Peyer's patch (tissue), 4 donors: ENCODE measurements at regions not wholly inside any gene's neighbourhood (a gene's known extent, or its start where the extent isn't known, plus 50 kb on each side); places are given as distances from the start of the nearest gene placed in this dataset.
"Not testable (repeated sequence)": the region's sequence is repeated elsewhere in the genome, so short reads cannot be mapped to it uniquely, and the experiment has no call there.

Experiments
- DNase-seq, 3 donors: peaks; one replicate each; pipeline ENCODE4 v3.0.0-alpha.2; 2017 to 2019
- H3K27ac ChIP-seq, 4 donors: fragments of 200-600 bp; sonication (generic); one replicate each; pipeline ENCODE4 v1.5.1; 2016 to 2019
- H3K27me3 ChIP-seq, 2 donors: fragments of 200-600 bp; sonication (generic); one replicate each; pipeline ENCODE4 v1.5.1; 2019
- H3K36me3 ChIP-seq, 3 donors: fragments of 200-600 bp; sonication (generic); one replicate each; pipeline ENCODE4 v1.5.1; 2016 to 2019
- H3K4me1 ChIP-seq, 4 donors: fragments of 200-600 bp; sonication (generic); one replicate each; pipeline ENCODE4 v1.5.1; 2016 to 2019
- H3K4me3 ChIP-seq, 4 donors: fragments of 200-600 bp; sonication (generic); 1 replicate in 3 of 4; 2 replicates in 1 of 4; pipeline ENCODE4 v1.5.1; 2016 to 2019; ENCODE audit warnings: mild to moderate bottlenecking in 1 of 4
- H3K9me3 ChIP-seq, 4 donors: fragments of 200-600 bp; sonication (generic); one replicate each; pipeline ENCODE4 v1.5.1; 2016 to 2019; ENCODE audit warnings: mild to moderate bottlenecking in 1 of 4
- POLR2A ChIP-seq, 2 donors: fragments of 450-650 bp; IDR thresholded peaks; one replicate each; pipeline ENCODE4 v1.5.1; 2017; ENCODE audit warnings: antibody characterized with exemption in 2 of 2, mild to moderate bottlenecking in 2 of 2, moderate library complexity in 2 of 2
- TF ChIP-seq, protein P1 (sequence below), 6 experiments: fragments of 450-650 bp in 4 of 6; fragments of 200-600 bp in 2 of 6; sonication (generic) in 1 of 6; IDR thresholded peaks; one replicate each; pipeline ENCODE4 v1.5.1; 2017 to 2019; ENCODE audit warnings: antibody characterized with exemption in 6 of 6, mild to moderate bottlenecking in 3 of 6, moderate library complexity in 1 of 6

DNA sequence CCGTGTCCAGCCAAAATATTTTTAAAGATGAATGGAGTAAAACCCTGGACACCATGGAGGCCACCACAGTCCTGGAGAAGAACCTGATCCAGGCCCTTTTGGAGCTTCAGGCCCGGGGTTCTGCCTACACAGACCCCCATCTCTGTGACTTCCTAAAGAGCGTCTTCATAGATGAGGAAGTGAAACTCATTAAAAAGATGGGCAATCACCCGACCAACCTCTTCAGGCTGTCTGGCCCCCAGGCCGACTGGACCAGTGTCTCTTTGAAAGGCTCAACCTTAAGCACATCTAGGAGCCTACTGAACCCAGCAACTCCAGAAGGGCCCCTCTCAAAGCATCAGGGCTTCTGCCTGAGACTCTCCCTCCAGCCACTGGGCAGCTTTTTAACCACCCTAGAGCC is 107.9 kb upstream of the FAM174B start:
- H3K9me3 ChIP-seq: no peaks in the 10 kb centered on the region
- H3K27ac ChIP-seq: no peak overlapping the region
- no peaks in the 10 kb centered on the region for H3K27me3 ChIP-seq
- no peaks in the 10 kb centered on the region for H3K4me1 ChIP-seq
- DNase-seq: no peak
- no peaks in the 10 kb centered on the region for H3K36me3 ChIP-seq
- no peak overlapping the region for H3K4me3 ChIP-seq
- TF ChIP-seq, protein P1, sequence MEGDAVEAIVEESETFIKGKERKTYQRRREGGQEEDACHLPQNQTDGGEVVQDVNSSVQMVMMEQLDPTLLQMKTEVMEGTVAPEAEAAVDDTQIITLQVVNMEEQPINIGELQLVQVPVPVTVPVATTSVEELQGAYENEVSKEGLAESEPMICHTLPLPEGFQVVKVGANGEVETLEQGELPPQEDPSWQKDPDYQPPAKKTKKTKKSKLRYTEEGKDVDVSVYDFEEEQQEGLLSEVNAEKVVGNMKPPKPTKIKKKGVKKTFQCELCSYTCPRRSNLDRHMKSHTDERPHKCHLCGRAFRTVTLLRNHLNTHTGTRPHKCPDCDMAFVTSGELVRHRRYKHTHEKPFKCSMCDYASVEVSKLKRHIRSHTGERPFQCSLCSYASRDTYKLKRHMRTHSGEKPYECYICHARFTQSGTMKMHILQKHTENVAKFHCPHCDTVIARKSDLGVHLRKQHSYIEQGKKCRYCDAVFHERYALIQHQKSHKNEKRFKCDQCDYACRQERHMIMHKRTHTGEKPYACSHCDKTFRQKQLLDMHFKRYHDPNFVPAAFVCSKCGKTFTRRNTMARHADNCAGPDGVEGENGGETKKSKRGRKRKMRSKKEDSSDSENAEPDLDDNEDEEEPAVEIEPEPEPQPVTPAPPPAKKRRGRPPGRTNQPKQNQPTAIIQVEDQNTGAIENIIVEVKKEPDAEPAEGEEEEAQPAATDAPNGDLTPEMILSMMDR (IDR thresholded peaks at IDR 0.05): no peak
- TF ChIP-seq POLR2A (IDR thresholded peaks at IDR 0.05): no peak

DNA sequence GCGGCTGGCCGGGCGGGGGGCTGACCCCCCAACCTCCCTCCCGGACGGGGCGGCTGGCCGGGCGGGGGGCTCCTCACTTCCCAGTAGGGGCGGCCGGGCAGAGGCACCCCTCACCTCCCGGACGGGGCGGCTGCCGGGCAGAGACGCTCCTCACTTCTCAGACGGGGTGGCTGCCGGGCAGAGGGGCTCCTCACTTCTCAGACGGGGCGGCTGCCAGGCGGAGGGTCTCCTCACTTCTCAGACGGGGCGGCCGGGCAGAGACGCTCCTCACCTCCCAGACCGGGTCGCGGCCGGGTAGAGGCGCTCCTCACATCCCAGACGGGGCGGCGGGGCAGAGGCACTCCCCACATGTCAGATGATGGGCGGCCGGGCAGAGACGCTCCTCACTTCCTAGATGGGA is 112.6 kb upstream of the FAM174B start:
- H3K27me3 ChIP-seq, H3K4me3 ChIP-seq, H3K9me3 ChIP-seq, H3K27ac ChIP-seq, DNase-seq, H3K36me3 ChIP-seq, H3K4me1 ChIP-seq: not testable (repeated sequence)

DNA sequence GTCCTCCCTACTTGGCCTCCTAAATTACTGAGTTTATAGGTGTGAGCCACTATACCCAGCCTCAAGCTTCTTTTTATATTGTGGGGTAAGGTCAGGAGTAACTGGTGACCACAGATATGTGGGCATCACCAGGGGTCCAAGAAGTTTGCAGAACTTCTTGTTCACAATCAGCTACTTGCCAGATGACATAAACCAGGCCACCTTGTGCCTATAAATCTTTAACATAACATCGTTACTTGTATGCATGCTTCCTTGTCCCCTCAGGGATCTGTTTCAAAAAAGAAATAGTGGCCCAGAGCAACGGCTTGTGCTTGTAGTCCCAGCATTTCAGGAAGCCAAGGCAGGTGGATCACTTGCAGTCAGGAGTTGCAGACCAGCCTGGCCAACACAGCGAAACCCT is 115.1 kb upstream of the FAM174B start:
- no peaks in the 10 kb centered on the region for H3K4me1 ChIP-seq
- TF ChIP-seq, protein P1 (IDR thresholded peaks at IDR 0.05): no peak
- no peak for TF ChIP-seq POLR2A (IDR thresholded peaks at IDR 0.05)

DNA sequence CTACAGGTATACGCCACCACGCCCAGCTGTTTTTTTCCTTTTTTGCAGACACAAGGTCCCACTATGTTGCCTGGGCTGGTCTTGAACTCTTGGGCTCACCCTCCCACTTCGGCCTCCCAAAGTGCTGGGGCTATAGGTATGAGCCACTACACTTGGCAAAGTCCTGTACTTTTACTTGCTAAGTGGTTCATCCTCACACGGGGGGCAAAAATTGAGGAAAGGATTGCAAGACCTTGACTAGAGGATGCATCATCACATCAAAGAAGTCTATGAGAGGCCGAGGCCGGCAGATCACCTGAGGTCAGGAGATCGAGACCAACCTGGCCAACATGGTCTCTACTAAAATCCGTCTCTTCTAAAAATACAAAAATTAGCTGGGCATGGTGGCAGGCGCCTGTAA is 116.5 kb upstream of the FAM174B start:
- Histone ChIP-seq H3K36me3 (no peaks in the 10 kb centered on the region), H3K27me3 (no peaks in the 10 kb centered on the region), H3K27ac (no peak overlapping the region), H3K9me3 (no peaks in the 10 kb centered on the region), H3K4me1 (no peaks in the 10 kb centered on the region), H3K4me3 (no peak overlapping the region)
- TF ChIP-seq, protein P1 (IDR thresholded peaks at IDR 0.05): no peak
- no peak for TF ChIP-seq POLR2A (IDR thresholded peaks at IDR 0.05)
- no peak for DNase-seq

More for the DNA sequence above, 115.1 kb upstream of the FAM174B start:
- no peaks in the 10 kb centered on the region for H3K9me3 ChIP-seq
- no peaks in the 10 kb centered on the region for H3K36me3 ChIP-seq
- DNase-seq: no peak
- no peaks in the 10 kb centered on the region for H3K27me3 ChIP-seq
- H3K27ac ChIP-seq: no peak overlapping the region
- no peak overlapping the region for H3K4me3 ChIP-seq

DNA sequence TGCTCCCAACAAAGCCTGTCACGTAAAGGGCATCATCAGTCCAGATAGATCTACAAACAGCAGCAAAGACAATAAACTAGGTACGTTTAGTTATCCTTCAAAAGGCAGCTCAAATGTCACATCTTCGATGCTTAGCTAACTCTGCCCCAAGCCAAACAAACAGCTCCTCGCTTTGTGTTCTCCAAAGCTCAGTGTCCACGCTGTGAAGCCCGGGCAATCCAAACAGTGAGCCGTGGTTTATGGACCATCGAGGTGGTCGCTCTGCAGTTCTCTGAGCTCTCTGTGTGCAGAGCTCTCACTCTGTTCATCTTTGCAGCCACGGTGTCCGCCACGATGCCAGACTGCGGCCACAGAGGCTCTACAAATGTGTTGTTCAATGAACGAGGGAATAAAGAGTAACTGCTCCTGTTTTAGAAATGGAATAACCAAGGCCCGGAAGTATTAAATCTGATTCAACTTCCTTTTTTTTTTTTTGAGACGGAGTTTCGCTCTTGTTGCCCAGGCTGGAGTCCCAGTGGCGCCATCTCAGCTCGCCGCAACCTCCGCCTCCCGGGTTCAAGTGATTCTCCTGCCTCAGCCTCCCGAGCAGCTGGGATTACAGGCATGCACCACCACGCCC is 117.2 kb upstream of the FAM174B start:
- Histone ChIP-seq H3K4me1 (no peaks in the 10 kb centered on the region), H3K27ac (no peak overlapping the region), H3K36me3 (no peaks in the 10 kb centered on the region), H3K4me3 (no peak overlapping the region), H3K9me3 (no peaks in the 10 kb centered on the region), H3K27me3 (no peaks in the 10 kb centered on the region)
- TF ChIP-seq, protein P1 (IDR thresholded peaks at IDR 0.05): no peak
- TF ChIP-seq POLR2A (IDR thresholded peaks at IDR 0.05): no peak
- DNase-seq: no peak

DNA sequence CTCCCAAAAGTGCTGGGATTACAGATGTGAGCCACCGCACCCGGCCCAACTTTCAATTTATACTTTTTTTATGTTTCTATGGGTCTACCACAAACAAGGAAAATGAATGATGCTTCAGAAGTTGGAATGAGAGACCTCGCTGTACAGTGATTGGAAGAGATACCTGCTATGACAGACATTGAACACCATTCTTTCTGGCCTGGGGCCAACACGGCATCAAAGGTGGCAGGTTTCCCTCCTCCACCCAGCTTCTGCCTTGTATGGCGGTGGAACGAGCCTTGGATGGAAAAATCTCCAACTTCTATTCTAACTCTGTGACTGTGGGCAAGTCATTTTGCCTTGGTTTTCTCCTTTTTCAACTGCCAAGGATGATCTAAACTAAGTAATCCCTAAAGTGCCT is 117.8 kb upstream of the FAM174B start:
- Histone ChIP-seq H3K27me3 (no peaks in the 10 kb centered on the region), H3K4me1 (no peaks in the 10 kb centered on the region), H3K9me3 (no peaks in the 10 kb centered on the region), H3K36me3 (no peaks in the 10 kb centered on the region), H3K27ac (no peak overlapping the region), H3K4me3 (no peak overlapping the region)
- no peak for DNase-seq
- no peak for TF ChIP-seq POLR2A (IDR thresholded peaks at IDR 0.05)
- TF ChIP-seq, protein P1 (IDR thresholded peaks at IDR 0.05): no peak
